Erythroblast (primary cell): ENCODE measurements at regions not wholly inside any gene's neighbourhood (a gene's known extent, or its start where the extent isn't known, plus 50 kb on each side); places are given as distances from the start of the nearest gene placed in this dataset.

ENCODE experiments used
- GATA1 ChIP-seq: IDR thresholded peaks from 2 replicates; pipeline ENCODE4 v1.6.1; 2011; ENCODE audit warnings: low read depth, mild to moderate bottlenecking, control low read depth, low read length, moderate library complexity
- POLR2A ChIP-seq: IDR thresholded peaks from 2 replicates; pipeline ENCODE4 v1.6.1; 2011; ENCODE audit warnings: mild to moderate bottlenecking, low read length

DNA sequence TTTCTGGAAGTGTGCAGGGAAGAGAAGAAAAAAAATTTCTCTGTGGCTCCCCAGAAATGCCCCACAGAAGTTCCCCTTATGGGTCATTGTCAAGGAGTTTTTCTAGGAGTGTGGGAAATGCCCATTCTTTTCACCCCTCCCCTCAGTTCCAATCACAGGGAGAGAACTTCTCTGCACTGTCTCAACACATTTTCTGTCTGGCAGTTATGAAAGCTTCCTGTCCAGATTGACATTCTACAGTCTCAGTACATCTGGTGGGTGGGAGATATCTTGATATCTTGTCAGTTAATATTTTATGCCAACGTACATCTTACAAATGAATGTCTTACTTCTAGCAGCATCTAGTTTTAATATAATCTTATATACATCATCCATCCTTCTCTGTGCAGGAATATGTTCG is 566.8 kb upstream of the AADAT start:
- TF ChIP-seq POLR2A: no peak
- no peak for TF ChIP-seq GATA1
